GM13977 (cell line): ENCODE measurements at regions not wholly inside any gene's neighbourhood (a gene's known extent, or its start where the extent isn't known, plus 50 kb on each side); places are given as distances from the start of the nearest gene placed in this dataset.
"Not testable (repeated sequence)": the region's sequence is repeated elsewhere in the genome, so short reads cannot be mapped to it uniquely, and the experiment has no call there.

Experiments
- DNase-seq: peaks from one replicate; pipeline ENCODE4 v3.0.0; 2012; ENCODE audit warnings: low spot score
- in situ Hi-C: fragments of 300-500 bp; cut with MboI; formaldehyde crosslinking; loops from one replicate; pipeline ENCODE4 v1.12.0; 2022; ENCODE audit warnings: low sequenced_read_pairs, low pct_unique_long_range_greater_than_20kb, mixed read lengths, inconsistent platforms; ENCODE audit not compliant: unreplicated experiment
- TF ChIP-seq, protein P1 (sequence below): IDR thresholded peaks from 2 replicates; pipeline ENCODE4 v1.5.1; 2012; ENCODE audit warnings: mild to moderate bottlenecking, control low read depth; ENCODE audit not compliant: insufficient read depth; ENCODE audit errors: extremely low read depth, missing control alignments

DNA sequence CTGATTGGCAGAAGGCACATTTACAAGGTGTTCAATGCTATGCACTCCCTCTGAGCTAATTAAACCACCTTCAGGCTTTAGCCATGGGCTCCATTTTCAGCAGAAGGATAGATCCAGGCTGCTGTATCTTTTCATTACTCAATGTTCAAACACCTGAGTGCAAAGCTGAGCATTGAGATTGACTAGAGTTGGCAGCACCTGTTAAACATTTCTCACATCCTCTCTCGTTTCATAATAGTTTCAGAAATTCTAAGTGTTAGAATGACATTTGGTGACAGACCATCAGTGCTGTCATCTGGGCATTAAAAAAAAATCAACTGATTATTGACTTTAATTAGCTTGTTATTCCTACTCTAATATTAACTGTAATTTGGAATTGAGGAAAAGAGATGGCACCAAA is 187.1 kb upstream of the SEMA3E start:
- DNase-seq = no peak
- in situ Hi-C loops = no loop called here
- TF ChIP-seq, protein P1, sequence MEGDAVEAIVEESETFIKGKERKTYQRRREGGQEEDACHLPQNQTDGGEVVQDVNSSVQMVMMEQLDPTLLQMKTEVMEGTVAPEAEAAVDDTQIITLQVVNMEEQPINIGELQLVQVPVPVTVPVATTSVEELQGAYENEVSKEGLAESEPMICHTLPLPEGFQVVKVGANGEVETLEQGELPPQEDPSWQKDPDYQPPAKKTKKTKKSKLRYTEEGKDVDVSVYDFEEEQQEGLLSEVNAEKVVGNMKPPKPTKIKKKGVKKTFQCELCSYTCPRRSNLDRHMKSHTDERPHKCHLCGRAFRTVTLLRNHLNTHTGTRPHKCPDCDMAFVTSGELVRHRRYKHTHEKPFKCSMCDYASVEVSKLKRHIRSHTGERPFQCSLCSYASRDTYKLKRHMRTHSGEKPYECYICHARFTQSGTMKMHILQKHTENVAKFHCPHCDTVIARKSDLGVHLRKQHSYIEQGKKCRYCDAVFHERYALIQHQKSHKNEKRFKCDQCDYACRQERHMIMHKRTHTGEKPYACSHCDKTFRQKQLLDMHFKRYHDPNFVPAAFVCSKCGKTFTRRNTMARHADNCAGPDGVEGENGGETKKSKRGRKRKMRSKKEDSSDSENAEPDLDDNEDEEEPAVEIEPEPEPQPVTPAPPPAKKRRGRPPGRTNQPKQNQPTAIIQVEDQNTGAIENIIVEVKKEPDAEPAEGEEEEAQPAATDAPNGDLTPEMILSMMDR = no peak

DNA sequence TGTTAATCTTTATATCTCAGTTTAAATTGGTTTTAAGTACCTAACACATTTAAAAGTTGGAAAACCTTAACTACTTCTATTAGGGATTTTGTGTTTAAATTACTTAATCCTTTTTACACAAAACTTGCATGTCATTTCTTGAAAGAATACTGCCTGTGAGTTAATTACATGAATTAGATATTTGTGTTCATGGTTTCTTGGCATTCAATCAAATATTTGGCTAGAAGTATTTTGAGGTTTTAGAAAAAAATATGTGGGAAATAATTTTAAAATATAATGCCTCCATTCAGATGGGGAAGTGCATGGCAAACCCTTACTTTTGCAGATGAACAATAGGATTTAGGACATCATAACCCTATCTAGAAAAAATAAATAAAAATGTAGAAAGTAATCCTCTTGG is 186.5 kb upstream of the SEMA3E start:
- DNase-seq = no peak
- in situ Hi-C loops = no loop called here
- TF ChIP-seq, protein P1 = no peak

DNA sequence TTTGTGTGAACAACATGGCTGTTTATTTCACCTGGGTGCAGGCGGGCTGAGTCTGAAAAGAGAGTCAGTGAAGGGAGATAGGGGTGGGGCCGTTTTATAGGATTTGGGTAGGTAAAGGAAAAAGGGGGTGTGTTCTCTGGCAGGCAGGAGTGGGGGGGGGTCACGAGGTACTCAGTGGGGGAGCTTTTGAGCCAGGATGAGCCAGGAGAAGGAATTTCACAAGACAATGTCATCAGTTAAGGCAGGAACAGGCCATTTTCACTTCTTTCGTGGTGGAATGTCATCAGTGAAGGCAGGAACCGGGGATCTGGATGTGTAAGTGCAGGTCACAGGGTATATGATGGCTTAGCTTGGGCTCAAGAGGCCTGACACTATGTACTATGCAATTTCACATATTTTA is 184.8 kb upstream of the SEMA3E start:
- in situ Hi-C loops, DNase-seq: not testable (repeated sequence)

DNA sequence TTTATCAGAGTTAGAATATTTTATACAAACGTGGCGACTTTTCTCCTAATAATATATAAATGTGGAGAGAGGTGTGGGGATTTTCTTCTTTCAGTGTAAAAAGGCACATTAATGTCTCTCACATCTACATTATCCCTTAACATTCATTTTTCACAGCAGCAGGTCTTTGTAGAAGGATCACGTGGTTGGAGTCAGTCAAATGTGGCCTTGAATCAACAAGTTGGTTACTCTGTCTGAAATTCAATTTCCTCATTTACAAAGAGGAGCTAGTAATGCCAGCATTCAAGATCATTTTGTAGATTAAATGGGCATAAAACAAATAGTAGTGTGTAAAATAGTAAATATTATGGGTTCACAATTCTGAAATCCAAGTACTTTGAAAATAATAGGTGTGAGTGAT is 183.1 kb upstream of the SEMA3E start:
- DNase-seq = no peak
- TF ChIP-seq, protein P1 = no peak
- in situ Hi-C loops = no loop called here

DNA sequence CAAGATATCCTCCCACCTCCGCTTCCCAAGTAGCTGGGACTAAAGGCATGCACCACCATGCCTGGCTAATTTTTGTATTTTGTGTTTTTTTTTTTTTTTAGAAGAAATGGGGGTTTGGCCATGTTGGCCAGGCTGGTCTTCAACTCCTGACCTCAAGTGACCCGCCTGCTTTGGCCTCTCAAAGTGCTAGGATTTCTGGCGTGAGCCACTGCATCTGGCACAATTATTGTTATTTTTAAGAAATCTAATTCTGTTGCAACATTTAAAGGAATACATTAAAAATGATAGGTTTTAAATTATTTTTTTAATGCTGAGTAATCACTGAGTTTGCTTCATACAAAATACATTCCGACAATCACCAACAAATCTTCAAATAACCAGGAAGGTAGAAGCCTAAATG is 178.1 kb upstream of the SEMA3E start:
- DNase-seq = no peak
- in situ Hi-C loops = no loop called here
- TF ChIP-seq, protein P1 = no peak

DNA sequence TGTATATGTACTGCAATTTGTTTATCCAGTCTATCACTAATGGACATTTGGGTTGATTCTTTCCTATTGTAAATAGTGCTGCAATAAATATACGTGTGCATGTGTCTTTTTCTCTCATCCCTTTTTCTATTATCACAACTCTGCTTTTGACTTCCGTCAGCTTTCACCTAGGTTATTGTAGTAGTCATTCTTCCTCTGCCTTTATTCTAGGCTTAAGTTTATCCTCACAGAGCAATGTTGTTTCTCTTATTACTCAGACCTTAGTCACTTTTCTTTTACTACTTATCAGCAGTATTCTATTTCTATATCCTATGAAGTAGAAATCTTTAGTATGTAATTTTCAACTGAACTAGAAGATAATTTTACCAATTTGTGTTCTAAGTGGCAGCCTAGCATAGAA is 175.3 kb upstream of the SEMA3E start:
- TF ChIP-seq, protein P1 = no peak
- DNase-seq = no peak
- in situ Hi-C loops = no loop called here

DNA sequence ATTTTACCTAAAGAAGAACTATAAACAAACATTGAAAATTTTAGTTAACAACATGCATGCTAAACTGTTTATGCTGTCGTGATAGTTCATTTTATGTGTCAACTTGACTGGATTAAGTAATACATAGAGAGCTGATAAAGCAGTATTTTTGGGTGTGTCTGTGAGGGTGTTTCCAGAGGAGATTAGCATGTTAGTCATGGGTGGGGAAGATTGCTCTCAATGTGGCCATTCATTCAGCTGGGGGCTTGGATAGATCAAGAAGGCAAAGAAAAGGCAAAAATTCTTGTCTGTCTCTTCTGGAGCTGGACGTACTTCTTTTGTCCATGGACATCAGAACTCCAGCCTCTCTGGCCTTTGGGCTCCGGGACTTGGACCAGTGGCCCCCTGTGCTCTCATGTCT is 172.9 kb upstream of the SEMA3E start:
- in situ Hi-C loops = no loop called here
- no peak for DNase-seq
- TF ChIP-seq, protein P1 = no peak
